ENCODE measurements at regions not wholly inside any gene's neighbourhood (a gene's known extent, or its start where the extent isn't known, plus 50 kb on each side); places are given as distances from the start of the nearest gene placed in this dataset.
A peak's percentile ranks its signal among the peaks of the same experiment; 100 is the strongest.

- H3K36me3 ChIP-seq (ENCODE audit: insufficient read depth) = no peaks in the 10 kb centered on the region
- peak overlapping the region; percentile 28 for H3K4me3 ChIP-seq (ENCODE audit: low read depth, low read length)
- 15% methylated on average over 7 of the region's 7 CpGs for WGBS
- peaks cover 2% of the 10 kb centered on the region for H3K4me1 ChIP-seq (ENCODE audit: insufficient read depth)
- H3K27ac ChIP-seq (ENCODE audit: low read depth) = peak overlapping the region; percentile 72
- peak; percentile 93 for DNase-seq (ENCODE audit: extremely low spot score)
These were observed 108.1 kb upstream of the AGR3 start for GRCh38 chr7:16989811-16990413.

GRCh38 chr7:16991551-16991950 is 109.8 kb upstream of the AGR3 start:
- DNase-seq (ENCODE audit: extremely low spot score) = no peak
- no peak overlapping the region for H3K27ac ChIP-seq (ENCODE audit: low read depth)
- H3K4me3 ChIP-seq (ENCODE audit: low read depth, low read length) = peak overlapping the region; percentile 37
- peaks cover 2% of the 10 kb centered on the region for H3K4me1 ChIP-seq (ENCODE audit: insufficient read depth)
- 87% methylated on average over 5 of the region's 5 CpGs for WGBS
- no peaks in the 10 kb centered on the region for H3K36me3 ChIP-seq (ENCODE audit: insufficient read depth)

- Histone ChIP-seq H3K4me3 (ENCODE audit: low read depth, low read length) (no peak overlapping the region), H3K27ac (ENCODE audit: low read depth) (no peak overlapping the region), H3K36me3 (ENCODE audit: insufficient read depth) (no peaks in the 10 kb centered on the region), H3K4me1 (ENCODE audit: insufficient read depth) (peaks cover 2% of the 10 kb centered on the region)
- 92% methylated on average over 4 of the region's 4 CpGs for WGBS
- DNase-seq (ENCODE audit: extremely low spot score) = no peak
These were observed 111.8 kb upstream of the AGR3 start for GRCh38 chr7:16993543-16993942.

- DNase-seq (ENCODE audit: extremely low spot score) = no peak
- Histone ChIP-seq H3K27ac (ENCODE audit: low read depth) (no peak overlapping the region), H3K4me1 (ENCODE audit: insufficient read depth) (no peaks in the 10 kb centered on the region), H3K4me3 (ENCODE audit: low read depth, low read length) (no peak overlapping the region), H3K36me3 (ENCODE audit: insufficient read depth) (no peaks in the 10 kb centered on the region)
- 53% methylated on average over 1 of the region's 1 CpG for WGBS
These were observed 116.8 kb upstream of the AGR3 start for GRCh38 chr7:16998481-16999051.

GRCh38 chr7:16999541-17000267 is 117.9 kb upstream of the AGR3 start:
- Histone ChIP-seq H3K4me1 (ENCODE audit: insufficient read depth) (no peaks in the 10 kb centered on the region), H3K27ac (ENCODE audit: low read depth) (no peak overlapping the region), H3K4me3 (ENCODE audit: low read depth, low read length) (no peak overlapping the region), H3K36me3 (ENCODE audit: insufficient read depth) (no peaks in the 10 kb centered on the region)
- 91% methylated on average over 1 of the region's 1 CpG for WGBS
- DNase-seq (ENCODE audit: extremely low spot score) = no peak

- Histone ChIP-seq H3K36me3 (ENCODE audit: insufficient read depth) (no peaks in the 10 kb centered on the region), H3K4me1 (ENCODE audit: insufficient read depth) (no peaks in the 10 kb centered on the region), H3K27ac (ENCODE audit: low read depth) (no peak overlapping the region), H3K4me3 (ENCODE audit: low read depth, low read length) (no peak overlapping the region)
- DNase-seq (ENCODE audit: extremely low spot score) = no peak
- WGBS = 75% methylated on average over 4 of the region's 4 CpGs
These were observed 123.5 kb upstream of the AGR3 start for GRCh38 chr7:17005271-17005670.

- Histone ChIP-seq H3K36me3 (ENCODE audit: insufficient read depth) (no peaks in the 10 kb centered on the region), H3K4me1 (ENCODE audit: insufficient read depth) (no peaks in the 10 kb centered on the region), H3K4me3 (ENCODE audit: low read depth, low read length) (no peak overlapping the region), H3K27ac (ENCODE audit: low read depth) (no peak overlapping the region)
- DNase-seq (ENCODE audit: extremely low spot score) = no peak
- WGBS = 95% methylated on average over 2 of the region's 2 CpGs
These were observed 126.1 kb upstream of the AGR3 start for GRCh38 chr7:17007841-17008240.

- 67% methylated on average over 4 of the region's 4 CpGs for WGBS
These were observed 127.4 kb upstream of the AGR3 start for GRCh38 chr7:17009007-17009719.

GRCh38 chr7:17009933-17010332 is 128.2 kb upstream of the AGR3 start:
- Histone ChIP-seq H3K4me1 (ENCODE audit: insufficient read depth) (no peaks in the 10 kb centered on the region), H3K27ac (ENCODE audit: low read depth) (no peak overlapping the region), H3K36me3 (ENCODE audit: insufficient read depth) (no peaks in the 10 kb centered on the region), H3K4me3 (ENCODE audit: low read depth, low read length) (no peak overlapping the region)
- 52% methylated on average over 1 of the region's 1 CpG for WGBS
- no peak for DNase-seq (ENCODE audit: extremely low spot score)

More at GRCh38 chr7:17009007-17009719, 127.4 kb upstream of the AGR3 start:
- no peak for DNase-seq (ENCODE audit: extremely low spot score)
- Histone ChIP-seq H3K4me1 (ENCODE audit: insufficient read depth) (no peaks in the 10 kb centered on the region), H3K27ac (ENCODE audit: low read depth) (peak overlapping the region; percentile 23), H3K36me3 (ENCODE audit: insufficient read depth) (no peaks in the 10 kb centered on the region), H3K4me3 (ENCODE audit: low read depth, low read length) (no peak overlapping the region)

GRCh38 chr7:17010637-17011300 is 129.0 kb upstream of the AGR3 start:
- no peaks in the 10 kb centered on the region for H3K36me3 ChIP-seq (ENCODE audit: insufficient read depth)
- no peak for DNase-seq (ENCODE audit: extremely low spot score)
- no peaks in the 10 kb centered on the region for H3K4me1 ChIP-seq (ENCODE audit: insufficient read depth)
- WGBS = 73% methylated on average over 2 of the region's 2 CpGs
- H3K4me3 ChIP-seq (ENCODE audit: low read depth, low read length) = no peak overlapping the region
- H3K27ac ChIP-seq (ENCODE audit: low read depth) = no peak overlapping the region

GRCh38 chr7:17013204-17013603 is 131.4 kb upstream of the AGR3 start:
- Histone ChIP-seq H3K4me1 (ENCODE audit: insufficient read depth) (no peaks in the 10 kb centered on the region), H3K27ac (ENCODE audit: low read depth) (no peak overlapping the region), H3K36me3 (ENCODE audit: insufficient read depth) (no peaks in the 10 kb centered on the region), H3K4me3 (ENCODE audit: low read depth, low read length) (no peak overlapping the region)
- no peak for DNase-seq (ENCODE audit: extremely low spot score)
- WGBS = 86% methylated on average over 3 of the region's 3 CpGs

GRCh38 chr7:17014686-17015085 is 132.9 kb upstream of the AGR3 start:
- H3K27ac ChIP-seq (ENCODE audit: low read depth) = no peak overlapping the region
- 95% methylated on average over 8 of the region's 8 CpGs for WGBS
- H3K36me3 ChIP-seq (ENCODE audit: insufficient read depth) = no peaks in the 10 kb centered on the region
- no peaks in the 10 kb centered on the region for H3K4me1 ChIP-seq (ENCODE audit: insufficient read depth)
- no peak overlapping the region for H3K4me3 ChIP-seq (ENCODE audit: low read depth, low read length)
- no peak for DNase-seq (ENCODE audit: extremely low spot score)

GRCh38 chr7:17015598-17016031 is 133.8 kb upstream of the AGR3 start:
- no peak for DNase-seq (ENCODE audit: extremely low spot score)
- Histone ChIP-seq H3K4me3 (ENCODE audit: low read depth, low read length) (no peak overlapping the region), H3K27ac (ENCODE audit: low read depth) (no peak overlapping the region), H3K4me1 (ENCODE audit: insufficient read depth) (no peaks in the 10 kb centered on the region), H3K36me3 (ENCODE audit: insufficient read depth) (no peaks in the 10 kb centered on the region)
- WGBS = 44% methylated on average over 4 of the region's 4 CpGs
